T-helper 1 cell treated with Interleukin-12 subunit alpha and Interleukin-12 subunit beta and Interleukin-4 antibody, amounts not matched to agents 30 ng/mL and 1 ng/mL, for 36 hours (primary cell): ENCODE measurements at regions not wholly inside any gene's neighbourhood (a gene's known extent, or its start where the extent isn't known, plus 50 kb on each side); places are given as distances from the start of the nearest gene placed in this dataset.

Source experiments
- intact Hi-C: fragments of 100-400 bp; cut with micrococcal nuclease; formaldehyde crosslinking; loops from one replicate; pipeline ENCODE4 v1.15.1; 2024

DNA sequence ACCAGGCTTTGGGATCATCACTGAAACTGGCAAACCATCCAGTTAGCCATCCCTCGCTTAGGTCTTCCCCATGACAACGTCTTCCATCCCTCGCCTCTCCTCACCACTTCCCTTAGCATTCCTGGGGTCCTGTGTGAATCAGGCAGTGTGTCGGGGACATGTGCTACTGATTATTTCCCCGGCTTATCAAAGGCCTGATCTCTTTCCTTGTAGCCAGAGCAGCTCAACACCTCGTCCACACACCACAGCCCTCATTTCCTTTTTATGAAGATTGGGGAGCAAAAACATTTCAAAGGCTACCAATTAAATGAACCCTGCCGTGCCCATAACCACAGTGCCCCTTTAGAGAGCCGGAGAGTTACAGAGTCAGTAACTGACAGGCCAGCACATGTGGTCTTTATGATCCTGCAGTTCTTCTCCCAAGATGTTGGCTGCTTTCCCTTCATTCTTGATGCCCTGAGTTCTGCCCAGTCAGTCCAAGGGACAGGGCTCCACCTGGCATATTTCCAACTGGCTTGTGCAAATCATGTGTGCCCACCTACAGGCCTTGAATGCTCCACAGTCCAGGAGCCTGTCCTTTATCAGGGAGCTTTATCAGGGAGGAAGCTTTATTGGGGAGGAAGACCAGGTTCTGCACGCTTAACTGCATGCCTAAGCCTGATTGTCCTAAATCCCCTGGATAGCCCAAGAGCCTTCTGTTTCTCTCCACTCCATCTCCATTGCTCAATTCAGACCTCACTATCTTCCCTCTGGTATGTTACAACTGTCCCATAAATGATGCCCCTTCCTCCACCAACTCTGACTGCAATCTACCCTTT is 343.1 kb downstream of the CYRIA start:
- intact Hi-C loops, result no loop called here

DNA sequence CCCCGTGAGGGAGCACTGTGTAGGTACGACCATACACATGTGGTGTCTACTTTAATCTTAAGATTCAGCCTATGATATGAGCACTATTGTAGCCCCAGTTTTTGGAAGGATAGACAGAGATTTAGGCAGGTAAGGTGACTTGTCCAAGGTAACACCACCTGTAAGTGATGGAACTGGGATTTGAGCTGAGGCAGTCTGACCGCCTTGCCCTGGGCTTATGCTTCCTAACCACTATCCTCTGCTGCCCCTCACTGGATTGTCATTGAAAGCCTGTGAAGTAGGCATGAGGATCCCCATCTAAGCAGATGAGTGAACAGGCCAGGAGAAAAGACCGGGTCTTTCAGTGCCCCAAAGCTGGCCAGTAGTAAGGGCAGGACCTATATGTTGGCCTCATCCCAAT is 343.8 kb downstream of the CYRIA start:
- intact Hi-C loops, result no loop called here

DNA sequence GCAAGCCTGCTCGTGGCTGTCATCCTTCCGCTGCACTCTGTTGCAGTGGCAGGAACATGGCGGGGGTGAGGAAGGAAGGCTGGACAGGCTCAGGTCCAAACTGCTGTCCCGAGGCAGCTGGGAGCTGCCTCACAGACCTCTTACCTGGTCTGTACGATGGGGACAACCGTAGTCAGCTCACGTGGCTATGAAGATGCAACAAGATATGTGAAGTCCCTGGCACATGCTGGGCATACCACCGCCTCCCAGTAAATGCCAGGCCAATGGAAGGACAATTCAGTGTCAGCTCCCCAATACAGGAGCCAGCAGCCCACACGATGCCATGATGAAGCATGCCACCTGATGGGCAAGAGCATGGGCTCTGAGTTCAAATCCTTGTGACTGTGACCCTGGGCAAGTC is 344.4 kb downstream of the CYRIA start:
- intact Hi-C loops, result no loop called here

- intact Hi-C loops, result no loop called here
Observed at GRCh38 chr2:16320716-16321115, 344.9 kb downstream of the CYRIA start.

DNA sequence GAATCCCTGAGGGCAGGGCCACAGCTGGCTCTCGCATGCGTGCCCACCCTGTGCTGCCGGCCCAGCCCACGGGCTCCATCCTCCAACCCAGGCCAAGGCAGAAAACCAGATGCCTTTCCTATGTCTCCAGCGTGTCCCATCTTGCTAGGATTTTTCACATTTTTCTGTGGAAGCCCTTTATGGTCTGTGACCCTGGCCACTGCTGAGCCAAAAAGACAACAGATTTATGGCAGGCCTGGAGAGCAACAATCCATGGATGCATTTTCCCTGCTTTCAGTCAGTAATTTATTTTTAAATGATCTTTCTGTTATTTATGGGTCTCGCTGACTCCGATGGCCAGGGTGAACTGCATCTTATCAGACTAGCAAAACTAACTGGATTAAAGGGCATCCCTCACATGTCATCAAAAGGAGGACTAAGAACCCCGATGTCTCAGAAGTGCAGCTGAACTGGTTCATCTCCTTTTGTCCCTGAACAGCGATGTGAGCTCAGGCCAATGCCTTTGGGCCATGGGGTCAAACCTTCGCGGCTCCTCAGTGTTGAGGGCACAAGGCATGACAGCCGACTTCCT is 346.0 kb downstream of the CYRIA start:
- intact Hi-C loops, result no loop called here

GRCh38 chr2:16318474-16319195 is 347.0 kb downstream of the CYRIA start:
- intact Hi-C loops, result no loop called here

- intact Hi-C loops, result no loop called here
Observed at GRCh38 chr2:16318051-16318450, 347.6 kb downstream of the CYRIA start.

DNA sequence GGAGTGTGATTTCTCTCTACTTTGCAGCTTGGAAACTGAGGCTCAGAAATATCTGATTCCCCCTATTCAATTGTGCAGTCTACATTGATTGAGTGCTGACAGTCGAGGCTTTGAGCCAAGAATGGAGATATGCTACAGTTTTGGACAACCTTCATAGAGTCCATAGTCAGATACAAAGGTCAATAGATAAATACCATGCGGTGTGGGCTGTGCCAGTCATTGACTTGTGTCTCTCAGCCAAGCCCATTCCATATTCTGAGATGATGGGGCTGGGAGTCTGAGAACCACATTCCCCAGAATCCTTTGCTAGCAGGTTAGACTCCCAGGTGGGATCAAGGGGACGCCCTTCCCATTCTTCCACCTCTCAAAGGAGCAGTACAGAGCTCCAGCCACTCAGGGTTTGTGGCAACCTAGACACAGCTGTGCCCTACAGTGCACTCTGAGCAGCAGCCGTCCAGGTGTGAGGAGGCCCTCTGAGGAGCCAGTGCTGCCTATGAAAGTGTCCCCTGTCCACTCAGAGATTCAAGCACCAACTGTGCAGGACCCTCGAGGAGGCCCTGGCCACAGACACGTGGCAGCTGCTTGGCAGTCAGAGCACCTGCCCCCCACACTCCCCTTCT is 348.3 kb downstream of the CYRIA start:
- intact Hi-C loops, result no loop called here

DNA sequence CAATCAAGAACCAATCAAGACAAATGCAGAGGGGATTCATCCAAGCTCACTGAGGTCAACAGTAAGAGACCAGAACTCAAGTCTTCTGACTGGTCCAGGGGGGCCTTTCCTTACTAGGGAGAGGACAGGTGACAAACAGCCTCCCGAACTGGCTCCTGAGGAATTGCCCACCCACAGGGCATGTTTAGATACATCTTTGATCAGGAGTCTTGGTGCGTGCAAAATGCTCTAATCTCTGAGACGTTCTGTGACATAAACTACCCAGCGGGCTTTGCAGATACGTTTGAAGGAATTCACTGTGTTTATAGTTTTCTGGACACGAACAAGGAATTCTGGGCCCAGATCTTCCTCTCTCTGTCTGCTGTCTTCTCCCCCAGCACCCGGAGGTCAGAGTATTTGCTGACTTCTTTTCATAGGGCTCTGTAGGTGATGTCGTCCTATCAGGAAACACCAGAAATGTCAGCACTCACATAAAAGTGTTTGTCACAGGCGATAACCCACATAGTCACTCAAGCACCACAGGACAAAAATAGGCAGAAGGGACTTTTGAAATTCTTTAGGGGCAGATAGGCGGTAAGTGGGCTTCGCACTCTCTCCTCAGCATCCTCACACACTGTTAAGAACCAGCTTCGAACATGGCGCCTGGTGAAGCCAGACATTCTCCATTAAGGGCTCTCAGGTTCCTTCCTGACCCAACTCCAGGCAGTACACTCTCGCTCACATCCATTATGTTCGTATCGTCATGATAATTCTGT is 349.0 kb downstream of the CYRIA start:
- intact Hi-C loops, result no loop called here

DNA sequence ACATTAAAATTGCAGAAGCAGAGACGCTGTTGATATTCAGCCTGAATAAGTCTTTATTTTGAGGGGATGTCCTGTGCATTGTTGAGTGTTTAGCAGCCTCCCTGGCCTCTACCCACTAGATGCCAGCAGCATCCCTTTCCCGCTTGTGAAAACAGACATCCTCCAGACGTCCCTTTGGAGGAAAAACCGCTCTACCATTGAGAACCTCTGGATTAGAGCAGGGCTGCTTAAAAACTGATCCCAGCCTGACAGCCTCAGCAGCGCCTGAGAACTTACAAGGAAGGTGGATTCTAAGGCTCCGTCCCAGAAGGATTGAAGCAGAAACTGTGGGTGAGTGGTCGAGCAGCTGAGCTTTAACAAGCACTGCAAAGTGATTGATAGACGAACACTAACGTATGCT is 349.7 kb downstream of the CYRIA start:
- intact Hi-C loops, result no loop called here

DNA sequence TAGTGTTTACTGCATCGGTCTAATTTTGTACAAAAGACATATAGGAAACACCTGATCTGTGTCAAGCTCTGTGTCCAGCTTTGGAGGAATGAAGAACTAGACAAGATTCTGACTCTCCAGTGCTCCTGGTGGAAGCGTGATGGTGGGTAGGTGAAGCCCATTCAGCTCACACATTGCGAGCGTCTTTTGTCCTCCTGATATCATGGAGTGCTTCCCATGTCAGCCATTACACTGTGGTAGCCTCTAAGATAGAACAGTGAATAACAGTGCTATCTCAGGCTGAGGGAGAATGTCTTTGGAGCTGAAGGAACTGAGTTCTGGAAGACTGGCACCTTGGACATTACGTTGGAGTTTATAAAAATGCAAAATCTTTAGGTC is 350.2 kb downstream of the CYRIA start:
- intact Hi-C loops, result no loop called here

- intact Hi-C loops, result no loop called here
Observed at GRCh38 chr2:16314691-16315457, 350.8 kb downstream of the CYRIA start.

GRCh38 chr2:16314001-16314400 is 351.6 kb downstream of the CYRIA start:
- intact Hi-C loops, result no loop called here

DNA sequence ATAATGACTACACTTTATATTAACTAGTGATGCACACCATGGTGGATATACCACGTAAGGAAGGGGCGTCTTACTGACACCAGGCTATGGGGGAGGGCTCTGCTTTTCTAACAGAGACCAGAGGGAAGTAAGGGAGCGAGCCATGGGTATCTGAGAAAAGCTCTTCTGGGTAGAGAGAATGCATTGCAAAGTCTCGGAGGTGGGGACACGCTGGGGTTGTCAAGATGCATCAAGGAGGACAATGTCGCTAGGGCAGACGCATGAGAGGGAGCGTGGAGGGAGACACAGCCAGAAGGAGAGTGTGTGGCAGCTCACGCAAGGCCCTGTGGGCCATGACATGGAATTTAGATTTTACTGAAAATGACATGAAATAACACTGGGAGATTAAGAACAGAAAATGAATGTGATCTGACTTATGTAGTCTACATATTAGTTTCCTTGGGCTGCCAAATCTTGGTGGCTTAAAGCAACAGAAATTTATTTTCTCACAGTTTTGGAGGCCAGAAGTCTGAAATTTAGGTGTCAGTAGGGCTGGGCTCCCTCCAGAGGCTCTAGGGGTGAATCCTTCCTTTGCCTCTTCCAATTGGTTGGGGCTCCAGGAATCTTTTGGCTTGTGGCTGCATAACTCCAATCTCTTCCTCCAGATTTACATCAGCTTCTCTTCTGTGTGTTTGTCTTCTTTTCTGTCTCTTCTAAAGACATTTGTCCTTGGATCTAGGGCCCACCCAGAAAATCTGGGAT is 352.2 kb downstream of the CYRIA start:
- intact Hi-C loops, result no loop called here

GRCh38 chr2:16312771-16313170 is 352.9 kb downstream of the CYRIA start:
- intact Hi-C loops, result no loop called here

- intact Hi-C loops, result no loop called here
Observed at GRCh38 chr2:16311521-16312440, 353.9 kb downstream of the CYRIA start.

DNA sequence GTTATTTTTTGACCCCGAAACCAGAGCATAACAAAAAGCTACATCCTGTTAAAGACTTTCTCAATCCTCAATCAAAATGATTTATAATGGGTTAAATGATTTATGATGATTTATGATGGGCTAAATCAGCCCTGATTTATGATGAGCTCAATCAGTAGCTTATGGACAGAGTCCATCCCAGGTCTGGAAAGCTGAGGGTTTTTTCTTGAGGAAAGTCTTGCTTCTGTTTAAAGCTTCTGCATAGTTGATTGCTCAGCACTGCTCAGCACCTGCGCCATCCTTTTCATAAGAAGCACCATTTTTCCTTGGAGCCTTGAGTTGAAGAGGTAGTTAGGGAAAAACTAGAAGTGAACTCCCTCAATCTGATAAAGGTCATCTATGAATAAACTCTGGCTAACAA is 356.8 kb downstream of the CYRIA start:
- intact Hi-C loops, result no loop called here

GRCh38 chr2:16304876-16305590 is 360.6 kb downstream of the CYRIA start:
- intact Hi-C loops, result no loop called here
